Neural progenitor cell (in vitro differentiated cells): ENCODE measurements at regions not wholly inside any gene's neighbourhood (a gene's known extent, or its start where the extent isn't known, plus 50 kb on each side); places are given as distances from the start of the nearest gene placed in this dataset.

Source experiments
- EZH2 ChIP-seq: fragments of 200-600 bp; sonication (generic); IDR thresholded peaks from 2 replicates; pipeline ENCODE4 v1.6.1; 2017; ENCODE audit warnings: antibody characterized with exemption, mild to moderate bottlenecking, moderate library complexity
- EZH2phosphoT487 ChIP-seq: fragments of 200-600 bp; sonication (generic); IDR thresholded peaks from 2 replicates; pipeline ENCODE4 v1.6.1; 2017; ENCODE audit warnings: antibody characterized with exemption
- TF ChIP-seq, protein P1 (sequence below): fragments of 200-600 bp; sonication (generic); IDR thresholded peaks from 2 replicates; pipeline ENCODE4 v1.5.1; 2017; ENCODE audit warnings: antibody characterized with exemption, mild to moderate bottlenecking

DNA sequence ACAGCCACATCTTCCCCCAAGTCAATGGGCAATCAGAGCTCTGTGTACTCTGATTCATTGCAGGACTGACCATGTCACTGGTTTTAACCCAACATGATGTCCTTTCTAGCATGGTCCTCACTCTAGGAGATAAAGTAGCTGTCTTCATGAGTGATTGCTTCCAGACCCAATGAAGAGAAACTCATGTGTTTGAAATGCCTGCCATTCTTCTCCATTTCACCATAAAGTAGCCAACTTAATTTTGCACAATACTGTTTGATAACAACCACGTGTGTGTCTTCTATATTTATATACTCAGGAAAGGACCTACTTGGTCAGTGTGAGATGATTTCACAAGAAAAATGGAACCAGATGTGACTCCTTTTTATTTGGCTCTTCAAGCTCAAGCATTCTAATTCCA, 172.5 kb downstream of the AXIN2 start:
- TF ChIP-seq, protein P1, sequence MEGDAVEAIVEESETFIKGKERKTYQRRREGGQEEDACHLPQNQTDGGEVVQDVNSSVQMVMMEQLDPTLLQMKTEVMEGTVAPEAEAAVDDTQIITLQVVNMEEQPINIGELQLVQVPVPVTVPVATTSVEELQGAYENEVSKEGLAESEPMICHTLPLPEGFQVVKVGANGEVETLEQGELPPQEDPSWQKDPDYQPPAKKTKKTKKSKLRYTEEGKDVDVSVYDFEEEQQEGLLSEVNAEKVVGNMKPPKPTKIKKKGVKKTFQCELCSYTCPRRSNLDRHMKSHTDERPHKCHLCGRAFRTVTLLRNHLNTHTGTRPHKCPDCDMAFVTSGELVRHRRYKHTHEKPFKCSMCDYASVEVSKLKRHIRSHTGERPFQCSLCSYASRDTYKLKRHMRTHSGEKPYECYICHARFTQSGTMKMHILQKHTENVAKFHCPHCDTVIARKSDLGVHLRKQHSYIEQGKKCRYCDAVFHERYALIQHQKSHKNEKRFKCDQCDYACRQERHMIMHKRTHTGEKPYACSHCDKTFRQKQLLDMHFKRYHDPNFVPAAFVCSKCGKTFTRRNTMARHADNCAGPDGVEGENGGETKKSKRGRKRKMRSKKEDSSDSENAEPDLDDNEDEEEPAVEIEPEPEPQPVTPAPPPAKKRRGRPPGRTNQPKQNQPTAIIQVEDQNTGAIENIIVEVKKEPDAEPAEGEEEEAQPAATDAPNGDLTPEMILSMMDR: no peak
- TF ChIP-seq EZH2phosphoT487: no peak
- no peak for TF ChIP-seq EZH2
